ENCODE measurements at regions not wholly inside any gene's neighbourhood (a gene's known extent, or its start where the extent isn't known, plus 50 kb on each side); places are given as distances from the start of the nearest gene placed in this dataset.
A peak's percentile ranks its signal among the peaks of the same experiment; 100 is the strongest.

DNA sequence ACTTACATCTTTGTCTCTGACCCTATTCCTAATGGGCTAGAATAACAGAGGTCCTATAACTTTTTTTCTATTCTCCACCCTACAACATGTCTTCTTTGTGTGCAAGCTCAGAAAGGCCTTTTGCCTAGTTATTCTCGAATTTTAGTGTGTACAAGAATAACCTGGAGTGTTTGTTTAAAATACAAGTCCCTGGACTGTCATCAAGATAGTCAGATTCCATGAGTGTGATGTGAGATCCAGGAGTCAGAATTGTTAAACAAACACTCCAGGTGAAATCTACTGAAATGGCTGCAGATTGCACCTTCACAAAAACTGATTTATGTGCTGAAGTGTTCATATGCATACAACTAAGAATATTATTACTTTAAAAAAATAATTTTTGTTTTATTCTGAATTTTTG is 114.4 kb upstream of the DIO2 start:
- Histone ChIP-seq H3K27me3 (replicated peaks; ENCODE audit: insufficient read depth) (no peaks in the 10 kb centered on the region), H4K20me1 (ENCODE audit: insufficient read depth) (no peaks in the 10 kb centered on the region), H3F3A (ENCODE audit: insufficient read depth) (no peaks in the 10 kb centered on the region), H3K4me2 (ENCODE audit: unreplicated experiment) (no peak overlapping the region), H3K36me3 (ENCODE audit: low read depth) (no peaks in the 10 kb centered on the region), H2AFZ (no peak overlapping the region), H3K9ac (no peak overlapping the region), H3K79me2 (ENCODE audit: insufficient read depth) (no peaks in the 10 kb centered on the region), H3K4me3 (no peak overlapping the region), H3K27ac (no peak overlapping the region), H3K9me2 (ENCODE audit: insufficient read depth) (no peaks in the 10 kb centered on the region), H3K4me1 (ENCODE audit: insufficient read depth) (no peaks in the 10 kb centered on the region), H3K9me3 (ENCODE audit: low read depth) (no peaks in the 10 kb centered on the region)
- DNase-seq, result no peak
- 32% methylated on average over 1 of the region's 1 CpG for WGBS, 2 experiments (ENCODE audit: low coverage in 1 of 2, low lambda C conversion rate in 2 of 2, missing lambda C conversion rate in 2 of 2)
- in situ Hi-C loops (cut with MboI), result no loop called here
- TF ChIP-seq EZH2phosphoT487 (IDR thresholded peaks at IDR 0.05; ENCODE audit: insufficient read depth, low read depth) (no peak), EZH2 (IDR thresholded peaks at IDR 0.05; ENCODE audit: insufficient read depth, poor library complexity, severe bottlenecking) (no peak)

GRCh38 chr14:80325112-80325511 is 113.8 kb upstream of the DIO2 start:
- in situ Hi-C loops (cut with MboI), result no loop called here
- Histone ChIP-seq H3K9me2 (ENCODE audit: insufficient read depth) (no peaks in the 10 kb centered on the region), H3K4me2 (ENCODE audit: unreplicated experiment) (no peak overlapping the region), H4K20me1 (ENCODE audit: insufficient read depth) (no peaks in the 10 kb centered on the region), H3K36me3 (ENCODE audit: low read depth) (no peaks in the 10 kb centered on the region), H3K27ac (no peak overlapping the region), H3K9ac (no peak overlapping the region), H3K9me3 (ENCODE audit: low read depth) (no peaks in the 10 kb centered on the region), H2AFZ (no peak overlapping the region), H3K4me3 (no peak overlapping the region), H3K4me1 (ENCODE audit: insufficient read depth) (no peaks in the 10 kb centered on the region), H3K27me3 (replicated peaks; ENCODE audit: insufficient read depth) (no peaks in the 10 kb centered on the region), H3K79me2 (ENCODE audit: insufficient read depth) (no peaks in the 10 kb centered on the region), H3F3A (ENCODE audit: insufficient read depth) (no peaks in the 10 kb centered on the region)
- no peak for DNase-seq
- 93 to 97% methylated on average over 6 of the region's 6 CpGs for WGBS, 2 experiments (ENCODE audit: low coverage in 1 of 2, low lambda C conversion rate in 2 of 2, missing lambda C conversion rate in 2 of 2)
- TF ChIP-seq EZH2 (IDR thresholded peaks at IDR 0.05; ENCODE audit: insufficient read depth, poor library complexity, severe bottlenecking) (no peak), EZH2phosphoT487 (IDR thresholded peaks at IDR 0.05; ENCODE audit: insufficient read depth, low read depth) (no peak)

GRCh38 chr14:80324649-80325048 is 113.3 kb upstream of the DIO2 start:
- no peak overlapping the region for H3K4me2 ChIP-seq (ENCODE audit: unreplicated experiment)
- H2AFZ ChIP-seq, result 0 out of 2 replicates have a peak overlapping the region, but pooled peaks have one; percentile 2
- no peaks in the 10 kb centered on the region for H3K79me2 ChIP-seq (ENCODE audit: insufficient read depth)
- H3K27me3 ChIP-seq (replicated peaks; ENCODE audit: insufficient read depth), result no peaks in the 10 kb centered on the region
- 76 to 81% methylated on average over 3 of the region's 3 CpGs for WGBS, 2 experiments (ENCODE audit: low coverage in 1 of 2, low lambda C conversion rate in 2 of 2, missing lambda C conversion rate in 2 of 2)
- H3K27ac ChIP-seq, result no peak overlapping the region
- H3K36me3 ChIP-seq (ENCODE audit: low read depth), result no peaks in the 10 kb centered on the region
- no peaks in the 10 kb centered on the region for H3K9me3 ChIP-seq (ENCODE audit: low read depth)
- no peak for DNase-seq
- no peaks in the 10 kb centered on the region for H3K9me2 ChIP-seq (ENCODE audit: insufficient read depth)
- no peak overlapping the region for H3K9ac ChIP-seq
- TF ChIP-seq EZH2 (IDR thresholded peaks at IDR 0.05; ENCODE audit: insufficient read depth, poor library complexity, severe bottlenecking) (no peak), EZH2phosphoT487 (IDR thresholded peaks at IDR 0.05; ENCODE audit: insufficient read depth, low read depth) (no peak)
- H3K4me3 ChIP-seq, result no peak overlapping the region
- H4K20me1 ChIP-seq (ENCODE audit: insufficient read depth), result no peaks in the 10 kb centered on the region
- in situ Hi-C loops (cut with MboI), result no loop called here
- no peaks in the 10 kb centered on the region for H3K4me1 ChIP-seq (ENCODE audit: insufficient read depth)
- H3F3A ChIP-seq (ENCODE audit: insufficient read depth), result no peaks in the 10 kb centered on the region

DNA sequence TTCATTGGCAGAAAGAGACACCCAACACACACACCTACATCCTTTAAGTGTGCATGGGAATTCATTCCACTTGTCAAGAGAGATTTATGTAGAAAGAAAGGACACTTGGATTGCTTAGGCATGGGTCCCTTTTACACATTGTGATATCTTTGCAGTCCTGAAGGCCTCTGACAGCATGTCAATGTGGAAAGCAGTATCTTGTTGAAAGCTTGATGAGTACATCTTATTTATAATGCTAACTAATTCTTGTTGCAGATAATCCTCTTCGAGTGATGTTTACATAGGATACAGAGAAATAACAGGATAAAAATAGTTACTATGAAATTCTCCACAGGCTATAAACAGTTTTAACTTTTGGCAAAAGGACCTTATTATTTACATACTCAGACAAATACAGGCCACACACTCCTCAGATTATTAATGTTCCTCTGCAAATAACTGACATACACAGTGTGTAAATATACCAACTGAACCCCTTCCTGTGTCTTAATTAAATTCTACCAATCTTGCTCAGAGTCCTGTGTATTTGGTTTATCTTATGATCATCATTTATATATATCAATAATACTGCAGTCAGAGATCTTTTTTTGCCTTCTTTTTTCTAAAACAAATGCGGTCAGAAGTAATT is 111.8 kb upstream of the DIO2 start:
- Histone ChIP-seq H3K79me2 (ENCODE audit: insufficient read depth) (no peaks in the 10 kb centered on the region), H3K9me3 (ENCODE audit: low read depth) (no peaks in the 10 kb centered on the region), H3K27ac (no peak overlapping the region), H3K9ac (no peak overlapping the region), H4K20me1 (ENCODE audit: insufficient read depth) (no peaks in the 10 kb centered on the region), H3K4me2 (ENCODE audit: unreplicated experiment) (no peak overlapping the region), H3K4me3 (no peak overlapping the region), H2AFZ (0 out of 2 replicates have a peak overlapping the region, but pooled peaks have one; percentile 2), H3F3A (ENCODE audit: insufficient read depth) (no peaks in the 10 kb centered on the region), H3K9me2 (ENCODE audit: insufficient read depth) (no peaks in the 10 kb centered on the region), H3K4me1 (ENCODE audit: insufficient read depth) (peaks cover 7% of the 10 kb centered on the region), H3K27me3 (replicated peaks; ENCODE audit: insufficient read depth) (no peaks in the 10 kb centered on the region), H3K36me3 (ENCODE audit: low read depth) (no peaks in the 10 kb centered on the region)
- no peak for TF ChIP-seq EZH2 (IDR thresholded peaks at IDR 0.05; ENCODE audit: insufficient read depth, poor library complexity, severe bottlenecking)
- TF ChIP-seq EZH2phosphoT487 (IDR thresholded peaks at IDR 0.05; ENCODE audit: insufficient read depth, low read depth), result no peak
- WGBS, 2 experiments (ENCODE audit: low coverage in 1 of 2, low lambda C conversion rate in 2 of 2, missing lambda C conversion rate in 2 of 2), result 49 to 54% methylated on average over 2 of the region's 2 CpGs
- in situ Hi-C loops (cut with MboI), result no loop called here
- DNase-seq, result no peak
